WERI-Rb-1 (cell line): ENCODE measurements at regions not wholly inside any gene's neighbourhood (a gene's known extent, or its start where the extent isn't known, plus 50 kb on each side); places are given as distances from the start of the nearest gene placed in this dataset.

Experiments
- DNase-seq: peaks from one replicate; pipeline ENCODE4 v3.0.0-alpha.2; 2020
- H3K27ac ChIP-seq: fragments of 250-450 bp; sonication (Bioruptor Pico); 2 replicates; pipeline ENCODE4 v1.5.1; 2020; ENCODE audit warnings: mild to moderate bottlenecking, moderate library complexity
- H3K27me3 ChIP-seq: fragments of 250-450 bp; sonication (Bioruptor Pico); 2 replicates; pipeline ENCODE4 v1.5.1; 2021; ENCODE audit warnings: mild to moderate bottlenecking, low read depth, moderate library complexity; ENCODE audit not compliant: insufficient read depth, severe bottlenecking
- H3K36me3 ChIP-seq: fragments of 250-450 bp; sonication (Bioruptor Pico); 2 replicates; pipeline ENCODE4 v1.5.1; 2020; ENCODE audit warnings: mild to moderate bottlenecking, moderate library complexity
- H3K4me3 ChIP-seq: 2 replicates; pipeline ENCODE4 v1.5.1; 2011; ENCODE audit warnings: low read depth, mild to moderate bottlenecking, control low read depth, low read length
- H3K9me3 ChIP-seq: fragments of 250-450 bp; sonication (Bioruptor Pico); 2 replicates; pipeline ENCODE4 v1.5.1; 2021; ENCODE audit warnings: mild to moderate bottlenecking, moderate library complexity; ENCODE audit not compliant: severe bottlenecking
- CTCF ChIP-seq: IDR thresholded peaks from 2 replicates; pipeline ENCODE4 v1.5.1; 2011; ENCODE audit warnings: low read depth, mild to moderate bottlenecking, control low read depth, inconsistent platforms, low read length

GRCh38 chr2:83481436-83481835 is 977.6 kb downstream of the SUCLG1 start:
- no peak for TF ChIP-seq CTCF
- Histone ChIP-seq H3K36me3 (no peaks in the 10 kb centered on the region), H3K4me3 (no peak overlapping the region), H3K9me3 (no peaks in the 10 kb centered on the region), H3K27ac (no peak overlapping the region), H3K27me3 (no peaks in the 10 kb centered on the region)
- no peak for DNase-seq

- no peak for TF ChIP-seq CTCF
- no peak for DNase-seq
- no peaks in the 10 kb centered on the region for H3K9me3 ChIP-seq
- H3K4me3 ChIP-seq, result no peak overlapping the region
- H3K27ac ChIP-seq, result no peak overlapping the region
- no peaks in the 10 kb centered on the region for H3K36me3 ChIP-seq
- no peaks in the 10 kb centered on the region for H3K27me3 ChIP-seq
These were observed 981.0 kb downstream of the SUCLG1 start for GRCh38 chr2:83478037-83478436.

GRCh38 chr2:83475371-83475770 is 983.7 kb downstream of the SUCLG1 start:
- TF ChIP-seq CTCF, result no peak
- no peak overlapping the region for H3K4me3 ChIP-seq
- no peaks in the 10 kb centered on the region for H3K27me3 ChIP-seq
- DNase-seq, result no peak
- H3K27ac ChIP-seq, result no peak overlapping the region
- H3K9me3 ChIP-seq, result no peaks in the 10 kb centered on the region
- H3K36me3 ChIP-seq, result no peaks in the 10 kb centered on the region

GRCh38 chr2:83471655-83472054 is 987.4 kb downstream of the SUCLG1 start:
- no peaks in the 10 kb centered on the region for H3K27me3 ChIP-seq
- no peak for TF ChIP-seq CTCF
- H3K9me3 ChIP-seq, result no peaks in the 10 kb centered on the region
- no peak for DNase-seq
- no peak overlapping the region for H3K4me3 ChIP-seq
- no peaks in the 10 kb centered on the region for H3K36me3 ChIP-seq
- no peak overlapping the region for H3K27ac ChIP-seq

GRCh38 chr2:83470928-83471327 is 988.2 kb downstream of the SUCLG1 start:
- Histone ChIP-seq H3K27ac (no peak overlapping the region), H3K27me3 (no peaks in the 10 kb centered on the region), H3K36me3 (no peaks in the 10 kb centered on the region), H3K9me3 (no peaks in the 10 kb centered on the region), H3K4me3 (no peak overlapping the region)
- DNase-seq, result no peak
- TF ChIP-seq CTCF, result no peak

- H3K36me3 ChIP-seq, result no peaks in the 10 kb centered on the region
- TF ChIP-seq CTCF, result no peak
- no peak overlapping the region for H3K4me3 ChIP-seq
- DNase-seq, result no peak
- no peak overlapping the region for H3K27ac ChIP-seq
- H3K27me3 ChIP-seq, result no peaks in the 10 kb centered on the region
- no peaks in the 10 kb centered on the region for H3K9me3 ChIP-seq
These were observed 994.6 kb downstream of the SUCLG1 start for GRCh38 chr2:83464444-83464843.
